ENCODE measurements at regions not wholly inside any gene's neighbourhood (a gene's known extent, or its start where the extent isn't known, plus 50 kb on each side); places are given as distances from the start of the nearest gene placed in this dataset.
"Not testable (repeated sequence)": the region's sequence is repeated elsewhere in the genome, so short reads cannot be mapped to it uniquely, and the experiment has no call there.

DNA sequence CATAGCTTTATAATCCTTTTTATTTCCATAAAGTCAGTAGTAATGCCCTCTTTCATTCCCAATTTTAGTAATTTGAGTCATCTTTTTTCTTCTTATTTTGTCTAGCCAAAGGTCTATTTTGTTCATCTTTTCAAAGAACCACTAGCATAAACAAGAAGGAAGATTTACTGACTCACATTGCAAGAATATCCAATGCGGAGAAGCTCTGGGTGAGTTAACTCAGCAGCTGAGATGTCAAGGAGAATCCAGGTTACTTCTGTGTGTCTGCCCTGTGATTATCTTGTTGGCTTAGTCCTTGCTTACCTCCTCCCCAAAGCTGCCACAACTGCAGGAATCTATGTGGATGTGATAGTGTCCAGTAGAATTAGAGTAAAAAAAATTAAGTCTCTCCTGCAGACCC is 311.4 kb upstream of the NCKAP5 start:
- no peak for TF ChIP-seq CTCF (IDR thresholded peaks at IDR 0.05; ENCODE audit: low read depth, low read length)
- TF ChIP-seq MYC (IDR thresholded peaks at IDR 0.05; ENCODE audit: low read depth, low read length) = no peak
- no peak for TF ChIP-seq POLR2A (IDR thresholded peaks at IDR 0.05; ENCODE audit: extremely low read depth, insufficient read length)
- TF ChIP-seq, protein P1, sequence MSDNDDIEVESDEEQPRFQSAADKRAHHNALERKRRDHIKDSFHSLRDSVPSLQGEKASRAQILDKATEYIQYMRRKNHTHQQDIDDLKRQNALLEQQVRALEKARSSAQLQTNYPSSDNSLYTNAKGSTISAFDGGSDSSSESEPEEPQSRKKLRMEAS (IDR thresholded peaks at IDR 0.05; ENCODE audit: low read depth, low read length) = no peak
- DNase-seq (ENCODE audit: low read depth) = no peak
- no peak overlapping the region for H3K4me3 ChIP-seq (ENCODE audit: low read depth, low read length)

- not testable (repeated sequence) for H3K4me3 ChIP-seq (ENCODE audit: low read depth, low read length); DNase-seq (ENCODE audit: low read depth)
Measured at GRCh38 chr2:133882159-133882558, 313.9 kb upstream of the NCKAP5 start.

DNA sequence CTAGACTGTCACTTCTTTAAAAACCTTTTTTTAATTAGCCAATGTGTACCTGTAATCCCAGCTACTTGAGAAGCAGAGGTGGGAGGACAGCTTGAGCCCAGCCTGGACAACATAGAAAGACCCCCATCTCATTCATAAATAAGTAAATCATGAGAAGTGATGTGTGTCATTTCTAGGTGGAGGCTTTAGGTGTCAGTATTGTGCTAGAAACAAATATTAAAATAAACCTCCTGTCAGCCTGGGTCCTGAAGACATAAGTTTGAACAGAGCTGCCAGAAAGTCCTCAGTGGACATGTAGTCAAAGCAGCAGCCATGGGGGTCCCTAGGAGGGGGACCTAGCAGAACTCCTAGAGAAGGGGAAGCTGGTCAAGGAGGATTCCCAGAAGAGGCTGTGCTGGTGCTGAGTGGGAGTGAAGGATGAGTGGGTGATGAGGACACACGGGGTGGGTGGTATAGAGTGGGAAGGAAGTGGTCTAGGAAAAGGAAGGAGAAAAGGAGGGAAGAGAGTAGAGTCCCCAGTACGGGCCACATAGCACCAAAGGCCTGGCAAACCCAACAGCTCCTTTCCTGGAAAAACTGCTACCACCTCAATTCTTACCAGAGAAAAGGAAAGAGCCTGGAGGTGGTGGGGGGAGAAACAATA is 316.6 kb upstream of the NCKAP5 start:
- peak; percentile 34 for DNase-seq (ENCODE audit: low read depth)
- TF ChIP-seq POLR2A (IDR thresholded peaks at IDR 0.05; ENCODE audit: extremely low read depth, insufficient read length) = no peak
- peak; percentile 1 for TF ChIP-seq CTCF (IDR thresholded peaks at IDR 0.05; ENCODE audit: low read depth, low read length)
- TF ChIP-seq, protein P1 (IDR thresholded peaks at IDR 0.05; ENCODE audit: low read depth, low read length) = no peak
- no peak for TF ChIP-seq MYC (IDR thresholded peaks at IDR 0.05; ENCODE audit: low read depth, low read length)

DNA sequence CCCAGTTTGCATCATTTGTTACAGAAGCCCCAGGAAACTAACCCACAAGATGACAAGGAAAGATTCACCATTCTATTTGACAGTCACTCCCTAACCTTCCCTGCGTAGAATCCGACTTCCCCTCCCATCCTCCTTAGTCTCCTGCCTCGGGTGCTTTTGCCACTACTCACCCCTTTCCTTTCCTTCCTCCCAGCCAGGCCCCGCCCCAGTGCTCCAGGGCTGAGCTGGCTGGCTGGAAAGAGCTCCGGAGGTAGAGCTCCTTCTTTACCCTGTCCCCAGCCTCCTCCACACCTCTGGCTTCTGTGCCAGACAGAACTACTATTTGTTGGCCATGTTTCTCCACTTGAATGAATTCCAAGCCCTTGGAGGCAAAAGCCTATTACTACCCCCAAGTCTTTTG is 317.6 kb upstream of the NCKAP5 start:
- DNase-seq (ENCODE audit: low read depth) = no peak
- no peak overlapping the region for H3K4me3 ChIP-seq (ENCODE audit: low read depth, low read length)
- TF ChIP-seq CTCF (IDR thresholded peaks at IDR 0.05; ENCODE audit: low read depth, low read length) (no peak), POLR2A (IDR thresholded peaks at IDR 0.05; ENCODE audit: extremely low read depth, insufficient read length) (no peak), MYC (IDR thresholded peaks at IDR 0.05; ENCODE audit: low read depth, low read length) (no peak)
- TF ChIP-seq, protein P1 (IDR thresholded peaks at IDR 0.05; ENCODE audit: low read depth, low read length) = no peak

More for the DNA sequence above, 316.6 kb upstream of the NCKAP5 start:
- no peak overlapping the region for H3K4me3 ChIP-seq (ENCODE audit: low read depth, low read length)

DNA sequence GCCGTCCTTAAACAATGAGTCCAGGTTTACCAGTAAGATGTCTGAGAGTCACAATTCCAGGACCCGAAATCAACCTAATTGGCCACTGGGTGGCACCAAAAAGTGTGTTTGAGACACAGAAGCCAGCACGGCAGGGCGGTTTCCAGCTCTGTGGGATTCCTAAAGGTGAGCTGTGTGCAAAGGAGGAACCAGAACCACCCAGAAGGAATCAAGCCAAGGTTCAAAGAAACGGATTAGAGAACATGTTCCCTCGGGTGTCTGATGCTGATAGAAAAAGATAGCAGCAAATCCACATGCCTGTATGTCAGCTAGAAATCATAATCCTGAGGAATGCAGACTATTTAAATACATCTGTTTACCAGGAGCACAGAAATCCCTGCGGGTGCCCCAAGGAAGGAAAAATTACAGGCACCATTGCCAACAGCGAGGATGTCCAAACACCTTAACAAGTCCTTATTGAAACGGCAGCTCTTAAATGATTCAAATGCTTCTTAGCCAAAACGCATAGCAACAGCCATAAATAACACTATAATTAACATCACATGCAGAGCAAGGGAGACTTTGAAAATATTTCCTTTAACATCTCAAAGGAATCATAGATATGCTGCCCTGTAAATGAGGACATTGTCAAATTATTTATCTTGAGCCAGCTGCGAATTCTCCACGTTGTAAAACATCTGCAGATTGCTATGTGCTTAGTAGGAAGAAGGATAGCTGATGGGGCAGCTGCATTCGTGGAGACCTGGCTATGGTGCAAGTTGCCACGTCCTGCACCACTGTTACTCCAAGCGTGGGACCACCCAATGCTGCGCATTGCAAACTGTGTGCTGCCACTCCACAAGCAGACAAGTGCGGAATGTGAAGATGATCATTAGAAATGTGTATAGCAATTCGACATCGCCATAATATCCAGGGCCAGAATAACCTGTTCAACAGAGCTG is 318.7 kb upstream of the NCKAP5 start:
- H3K4me3 ChIP-seq (ENCODE audit: low read depth, low read length) = no peak overlapping the region

More for the DNA sequence above, 318.7 kb upstream of the NCKAP5 start:
- peak; percentile 69 for DNase-seq (ENCODE audit: low read depth)
- TF ChIP-seq, protein P1 (IDR thresholded peaks at IDR 0.05; ENCODE audit: low read depth, low read length) = peak; percentile 26; the same call in 1 of the 2 replicates
- TF ChIP-seq CTCF (IDR thresholded peaks at IDR 0.05; ENCODE audit: low read depth, low read length) = peak; percentile 70
- no peak for TF ChIP-seq MYC (IDR thresholded peaks at IDR 0.05; ENCODE audit: low read depth, low read length)

Data from NB4 (cell line).